MG63 (cell line): ENCODE measurements at regions not wholly inside any gene's neighbourhood (a gene's known extent, or its start where the extent isn't known, plus 50 kb on each side); places are given as distances from the start of the nearest gene placed in this dataset.
A peak's percentile ranks its signal among the peaks of the same experiment; 100 is the strongest.
"Not testable (repeated sequence)": the region's sequence is repeated elsewhere in the genome, so short reads cannot be mapped to it uniquely, and the experiment has no call there.

ENCODE experiments used
- DNase-seq: peaks from one replicate; pipeline ENCODE4 v3.0.0-alpha.2; 2020
- H3K27me3 ChIP-seq: fragments of 250-450 bp; sonication (Bioruptor Pico); 2 replicates; pipeline ENCODE4 v1.5.1; 2020; ENCODE audit warnings: mild to moderate bottlenecking, moderate library complexity
- H3K36me3 ChIP-seq: fragments of 250-450 bp; sonication (Bioruptor Pico); 2 replicates; pipeline ENCODE4 v1.5.1; 2020; ENCODE audit warnings: mild to moderate bottlenecking, moderate library complexity
- H3K4me3 ChIP-seq: fragments of 250-450 bp; sonication (Bioruptor Pico); 2 replicates; pipeline ENCODE4 v1.5.1; 2020; ENCODE audit warnings: mild to moderate bottlenecking, moderate library complexity
- H3K9me3 ChIP-seq: fragments of 250-450 bp; sonication (Bioruptor Pico); 2 replicates; pipeline ENCODE4 v1.5.1; 2020; ENCODE audit warnings: mild to moderate bottlenecking, moderate library complexity

GRCh38 chr5:112554101-112554977 lies 135.3 kb upstream of the EPB41L4A start:
- peaks cover 4% of the 10 kb centered on the region; the same call in 1 of the 2 replicates for H3K27me3 ChIP-seq
- DNase-seq = peak; percentile 18
- H3K4me3 ChIP-seq = no peak overlapping the region
- H3K9me3 ChIP-seq = no peaks in the 10 kb centered on the region
- H3K36me3 ChIP-seq = no peaks in the 10 kb centered on the region

DNA sequence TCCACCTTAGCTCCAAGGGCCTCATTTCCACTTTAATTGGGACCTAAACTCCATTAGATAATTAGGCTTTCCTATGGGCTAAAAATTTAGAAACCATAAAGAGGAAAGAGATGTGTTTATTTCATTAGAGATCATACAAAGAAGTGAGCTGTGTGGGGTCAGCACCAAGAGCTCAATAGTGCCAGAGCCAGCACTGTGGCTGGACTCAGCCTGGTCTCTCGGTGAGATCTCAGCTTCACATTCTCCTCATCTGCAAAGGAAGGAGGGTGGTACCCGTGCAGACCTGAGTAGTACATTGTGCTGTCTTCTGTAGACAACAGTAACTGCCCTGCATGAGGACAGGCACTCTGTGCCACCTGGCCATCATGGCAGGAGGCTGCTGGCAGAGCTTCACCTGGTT lies 136.1 kb upstream of the EPB41L4A start:
- no peaks in the 10 kb centered on the region for H3K36me3 ChIP-seq
- no peaks in the 10 kb centered on the region for H3K9me3 ChIP-seq
- H3K27me3 ChIP-seq = peaks cover 4% of the 10 kb centered on the region; the same call in 1 of the 2 replicates
- DNase-seq = no peak
- no peak overlapping the region for H3K4me3 ChIP-seq

DNA sequence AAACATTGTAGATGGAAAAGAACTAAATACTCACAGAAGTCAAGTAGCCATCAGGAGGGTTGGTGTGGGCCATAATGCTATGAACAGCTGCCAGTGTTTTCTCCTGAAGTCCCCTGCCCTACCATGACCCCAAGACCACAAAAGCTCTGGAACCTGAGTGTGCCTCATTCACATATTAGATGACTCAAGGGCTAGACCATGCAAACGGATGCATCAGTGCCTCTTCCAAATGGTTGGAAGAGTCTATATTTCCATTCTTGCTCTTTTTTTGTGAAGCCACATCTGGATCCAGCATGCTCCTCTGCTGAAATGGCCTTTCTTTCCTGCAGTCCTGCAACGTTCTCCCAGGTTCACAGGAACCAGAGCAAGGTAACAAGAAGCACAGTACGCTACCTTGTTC lies 136.6 kb upstream of the EPB41L4A start:
- DNase-seq = no peak
- Histone ChIP-seq H3K27me3 (peaks cover 1% of the 10 kb centered on the region; the same call in 1 of the 2 replicates), H3K4me3 (no peak overlapping the region), H3K9me3 (no peaks in the 10 kb centered on the region), H3K36me3 (no peaks in the 10 kb centered on the region)

- not testable (repeated sequence) for DNase-seq, H3K27me3 ChIP-seq, H3K9me3 ChIP-seq, H3K36me3 ChIP-seq, H3K4me3 ChIP-seq
Measured at GRCh38 chr5:112559501-112559900, 140.4 kb upstream of the EPB41L4A start.

DNA sequence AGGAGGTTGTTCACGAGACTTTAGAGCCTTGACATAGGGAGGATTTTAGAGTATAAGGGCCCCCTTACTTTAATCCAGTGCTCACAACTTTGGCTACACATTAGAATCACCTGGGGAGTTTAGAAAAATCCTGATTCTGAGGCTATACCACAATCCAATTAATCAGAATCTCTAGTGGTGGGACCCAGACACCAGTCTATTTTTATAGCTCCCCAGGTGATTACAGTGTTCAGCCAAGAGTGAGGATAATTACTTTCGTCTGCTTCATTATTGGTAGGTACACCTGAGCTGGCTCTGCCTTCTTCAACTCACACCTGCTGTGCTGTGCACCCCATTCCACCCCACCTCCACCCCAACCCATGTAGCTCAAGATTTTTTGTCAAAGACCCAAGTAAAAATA lies 141.3 kb upstream of the EPB41L4A start:
- Histone ChIP-seq H3K4me3 (no peak overlapping the region), H3K36me3 (no peaks in the 10 kb centered on the region), H3K9me3 (peaks cover 9% of the 10 kb centered on the region), H3K27me3 (no peaks in the 10 kb centered on the region)
- DNase-seq = no peak

DNA sequence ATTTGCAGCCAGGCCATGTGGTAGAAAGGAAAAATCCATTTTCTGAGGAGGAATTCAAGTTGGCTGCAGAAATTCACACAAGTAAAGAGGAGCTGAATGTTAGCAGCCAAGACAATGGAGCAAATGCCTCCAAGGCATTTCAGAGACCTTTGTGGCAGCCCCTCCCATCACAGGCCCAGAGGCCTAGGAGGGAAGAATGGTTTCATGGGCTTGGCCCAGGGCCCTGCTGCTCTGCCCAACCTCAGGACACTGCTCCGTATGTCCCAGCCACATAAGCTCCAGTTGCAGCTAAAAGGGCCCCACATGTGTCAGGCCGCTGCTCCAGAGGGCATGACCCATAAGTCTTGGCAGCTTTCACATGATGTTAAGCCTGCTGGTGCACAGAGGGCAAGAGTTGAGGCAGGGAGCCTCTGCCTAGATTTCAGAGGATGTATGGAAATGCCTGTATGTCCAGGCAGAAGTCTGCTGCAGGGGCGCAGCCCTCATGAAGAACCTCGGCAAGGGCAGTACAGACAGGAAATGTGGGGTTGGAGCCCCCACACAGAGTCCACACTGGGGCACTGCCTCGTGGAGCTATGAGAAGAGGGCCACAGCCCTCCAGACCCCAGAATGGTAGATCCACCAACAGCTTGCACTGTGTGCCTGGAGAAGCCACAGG lies 144.2 kb upstream of the EPB41L4A start:
- no peak for DNase-seq
- H3K9me3 ChIP-seq = peaks cover 9% of the 10 kb centered on the region
- no peaks in the 10 kb centered on the region for H3K36me3 ChIP-seq
- H3K4me3 ChIP-seq = no peak overlapping the region
- 0 out of 2 replicates have a peak, but pooled peaks cover 2% of the 10 kb centered on the region for H3K27me3 ChIP-seq

DNA sequence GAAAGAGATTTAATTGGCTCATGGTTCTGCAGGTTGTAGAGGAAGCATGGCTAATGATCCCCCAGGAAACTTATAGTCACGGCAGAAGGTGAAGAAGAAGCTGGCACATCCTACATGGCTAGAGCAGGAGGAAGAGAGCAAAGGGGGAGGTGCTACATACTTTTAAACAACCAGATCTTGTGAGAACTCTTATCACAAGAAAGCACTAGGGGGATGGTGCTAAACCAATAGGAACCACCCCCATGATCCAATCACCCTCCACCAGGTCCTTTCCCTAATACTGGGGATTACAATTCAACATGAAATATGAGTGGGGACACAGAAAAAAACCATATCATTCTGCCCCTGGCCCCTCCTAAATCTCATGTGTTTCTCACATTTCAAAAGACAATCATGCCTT lies 147.2 kb upstream of the EPB41L4A start:
- no peak for DNase-seq
- Histone ChIP-seq H3K27me3 (0 out of 2 replicates have a peak, but pooled peaks cover 6% of the 10 kb centered on the region), H3K4me3 (no peak overlapping the region), H3K36me3 (no peaks in the 10 kb centered on the region), H3K9me3 (peaks cover 9% of the 10 kb centered on the region)

DNA sequence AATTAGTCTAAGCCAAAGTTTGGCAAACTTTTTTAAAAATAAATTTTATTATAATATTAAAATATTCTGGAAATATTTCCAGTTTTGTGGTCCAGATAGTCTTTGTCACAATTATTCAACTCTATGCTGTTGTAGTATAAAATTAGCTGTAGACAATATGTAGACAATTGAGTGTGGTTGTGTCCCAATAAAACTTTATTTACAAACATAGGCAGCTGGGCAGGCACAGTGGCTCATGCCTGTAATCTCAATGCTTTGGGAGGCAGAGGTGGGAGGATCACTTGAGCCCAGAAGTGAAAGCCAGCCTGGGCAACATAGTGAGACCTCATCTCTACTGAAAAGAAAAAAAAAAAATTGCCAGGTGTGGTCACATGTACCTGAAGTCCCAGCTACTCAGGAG lies 150.5 kb upstream of the EPB41L4A start:
- Histone ChIP-seq H3K4me3 (no peak overlapping the region), H3K27me3 (peaks cover 6% of the 10 kb centered on the region; the same call in 1 of the 2 replicates), H3K9me3 (no peaks in the 10 kb centered on the region; the same call in 1 of the 2 replicates), H3K36me3 (no peaks in the 10 kb centered on the region)
- DNase-seq = no peak

- peaks cover 6% of the 10 kb centered on the region; the same call in 1 of the 2 replicates for H3K27me3 ChIP-seq
- no peak overlapping the region for H3K4me3 ChIP-seq
- H3K9me3 ChIP-seq = no peaks in the 10 kb centered on the region
- no peak for DNase-seq
- H3K36me3 ChIP-seq = no peaks in the 10 kb centered on the region
Measured at GRCh38 chr5:112570708-112571444, 151.8 kb upstream of the EPB41L4A start.

GRCh38 chr5:112573441-112573840 lies 154.4 kb upstream of the EPB41L4A start:
- no peak for DNase-seq
- H3K27me3 ChIP-seq = peaks cover 4% of the 10 kb centered on the region; the same call in 1 of the 2 replicates
- H3K36me3 ChIP-seq = no peaks in the 10 kb centered on the region
- no peaks in the 10 kb centered on the region for H3K9me3 ChIP-seq
- H3K4me3 ChIP-seq = no peak overlapping the region

DNA sequence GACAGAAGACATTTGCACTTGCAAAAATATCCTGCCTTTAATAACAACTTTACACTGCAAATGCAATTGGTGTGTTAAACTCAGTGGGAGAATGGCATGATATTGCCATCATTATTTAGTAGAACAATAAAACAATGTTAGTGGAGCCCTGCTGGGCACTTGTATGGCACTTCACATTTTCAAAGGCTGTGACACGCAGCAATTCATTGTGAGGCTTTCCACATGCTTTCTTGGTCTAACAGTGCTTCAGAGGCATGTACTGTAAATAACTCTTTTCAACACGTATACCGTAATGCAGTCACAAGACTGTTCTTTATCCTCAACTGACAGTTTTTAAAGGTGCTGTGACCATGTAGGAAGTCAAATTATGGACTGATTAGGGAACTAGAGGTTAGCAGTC lies 155.5 kb upstream of the EPB41L4A start:
- Histone ChIP-seq H3K36me3 (no peaks in the 10 kb centered on the region), H3K9me3 (no peaks in the 10 kb centered on the region), H3K27me3 (peaks cover 2% of the 10 kb centered on the region; the same call in 1 of the 2 replicates), H3K4me3 (no peak overlapping the region)
- DNase-seq = no peak

DNA sequence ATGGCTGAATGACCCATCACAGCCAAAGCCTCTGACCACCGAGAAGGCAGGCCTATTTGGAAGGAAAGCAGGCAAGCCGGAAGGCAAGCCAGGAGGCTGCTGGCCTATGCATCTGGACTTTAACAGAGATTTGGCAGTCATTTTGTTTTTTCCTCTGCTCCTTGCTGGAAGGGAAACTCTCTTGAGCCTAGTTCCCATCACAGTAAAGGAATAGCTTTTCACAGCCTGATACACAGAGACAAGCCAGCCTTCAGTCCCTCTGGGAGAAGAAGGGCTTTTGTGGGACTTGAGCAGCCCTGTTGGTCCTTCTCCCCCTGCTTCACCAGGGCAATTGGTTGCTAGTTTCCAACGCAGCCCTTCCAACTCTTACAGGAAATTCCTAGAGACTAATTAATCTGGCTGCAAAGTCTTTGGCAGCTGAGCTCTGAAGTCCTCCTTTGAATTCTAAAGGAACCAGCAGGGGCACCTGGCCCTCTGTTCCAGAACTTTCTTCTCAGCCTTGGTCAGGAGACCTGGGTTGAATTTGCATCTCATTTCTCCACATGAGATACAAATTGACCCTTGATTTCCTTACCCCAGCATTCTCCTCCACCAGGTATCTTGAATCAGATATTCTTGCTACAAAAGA lies 157.3 kb upstream of the EPB41L4A start:
- Histone ChIP-seq H3K36me3 (no peaks in the 10 kb centered on the region), H3K27me3 (no peaks in the 10 kb centered on the region; the same call in 1 of the 2 replicates), H3K4me3 (no peak overlapping the region), H3K9me3 (no peaks in the 10 kb centered on the region)
- no peak for DNase-seq

GRCh38 chr5:112579599-112580170 lies 158.0 kb upstream of the APC start:
- Histone ChIP-seq H3K4me3 (no peak overlapping the region), H3K36me3 (no peaks in the 10 kb centered on the region), H3K27me3 (no peaks in the 10 kb centered on the region), H3K9me3 (no peaks in the 10 kb centered on the region)
- no peak for DNase-seq

DNA sequence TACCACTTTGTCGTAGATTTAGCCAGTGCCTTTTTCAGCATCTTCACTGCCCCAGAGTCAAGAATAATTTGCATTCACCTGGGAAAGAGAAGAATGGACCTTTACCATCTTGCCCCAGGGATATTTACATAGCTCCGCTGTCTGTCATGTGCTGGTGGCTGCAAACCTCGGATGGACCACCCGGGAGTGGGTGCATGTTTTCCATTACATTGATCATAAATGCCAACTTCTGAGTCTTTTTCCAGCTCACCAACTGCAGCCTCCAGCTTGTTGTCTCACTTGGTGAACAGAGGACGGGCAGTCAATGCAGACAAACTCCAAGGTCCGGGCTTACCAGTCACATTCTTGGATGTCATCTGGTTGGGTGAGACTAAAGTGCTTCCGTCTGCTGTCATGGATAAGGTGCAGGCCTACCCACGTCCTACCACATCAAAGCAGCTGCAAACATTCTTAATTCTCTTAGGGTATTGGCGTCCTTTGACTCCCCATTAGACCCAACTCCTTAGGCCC lies 155.8 kb upstream of the APC start:
- no peak overlapping the region for H3K4me3 ChIP-seq
- H3K27me3 ChIP-seq = no peaks in the 10 kb centered on the region
- H3K36me3 ChIP-seq = no peaks in the 10 kb centered on the region
- no peak for DNase-seq
- H3K9me3 ChIP-seq = no peaks in the 10 kb centered on the region

GRCh38 chr5:112583166-112583565 lies 154.5 kb upstream of the APC start:
- DNase-seq = no peak
- no peaks in the 10 kb centered on the region for H3K36me3 ChIP-seq
- no peak overlapping the region for H3K4me3 ChIP-seq
- H3K27me3 ChIP-seq = peaks cover 4% of the 10 kb centered on the region; the same call in 1 of the 2 replicates
- H3K9me3 ChIP-seq = no peaks in the 10 kb centered on the region

DNA sequence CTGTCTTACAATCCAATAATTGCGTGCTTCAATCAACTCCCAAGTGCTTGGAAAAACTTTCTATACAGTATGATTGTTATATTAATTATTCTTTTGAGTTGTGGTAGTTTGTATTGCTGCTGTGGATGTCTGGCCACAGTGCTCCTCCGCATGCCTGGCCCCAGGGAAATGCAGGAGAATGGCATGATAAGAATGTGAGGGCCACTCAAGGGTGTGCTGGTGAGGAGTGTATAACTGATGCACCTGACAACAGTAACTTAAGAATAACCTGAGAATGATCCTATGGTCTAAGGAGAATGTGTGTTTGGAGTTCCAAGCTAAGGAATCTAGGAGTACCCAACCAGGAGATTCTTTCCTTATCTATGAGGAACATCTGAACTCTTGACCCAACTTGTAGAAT lies 152.9 kb upstream of the APC start:
- Histone ChIP-seq H3K36me3 (no peaks in the 10 kb centered on the region), H3K9me3 (no peaks in the 10 kb centered on the region; the same call in 1 of the 2 replicates), H3K4me3 (no peak overlapping the region), H3K27me3 (peaks cover 4% of the 10 kb centered on the region; the same call in 1 of the 2 replicates)
- DNase-seq = no peak
